ENCODE measurements at regions not wholly inside any gene's neighbourhood (a gene's known extent, or its start where the extent isn't known, plus 50 kb on each side); places are given as distances from the start of the nearest gene placed in this dataset.

- no peak overlapping the region for H3K4me3 ChIP-seq (ENCODE audit: low read length)
- no peak for TF ChIP-seq ZNF274 (IDR thresholded peaks at IDR 0.05; ENCODE audit: low read depth, low read length)
Observed at GRCh38 chr15:93705753-93706455, 525.5 kb upstream of the MCTP2 start.

GRCh38 chr15:93703092-93703739 lies 528.1 kb upstream of the MCTP2 start:
- TF ChIP-seq ZNF274 (IDR thresholded peaks at IDR 0.05; ENCODE audit: low read depth, low read length): no peak
- H3K4me3 ChIP-seq (ENCODE audit: low read length): no peak overlapping the region

GRCh38 chr15:93700051-93700450 lies 531.3 kb upstream of the MCTP2 start:
- TF ChIP-seq ZNF274 (IDR thresholded peaks at IDR 0.05; ENCODE audit: low read depth, low read length): no peak
- no peak overlapping the region for H3K4me3 ChIP-seq (ENCODE audit: low read length)

GRCh38 chr15:93694033-93694432 lies 537.3 kb upstream of the MCTP2 start:
- TF ChIP-seq ZNF274 (IDR thresholded peaks at IDR 0.05; ENCODE audit: low read depth, low read length): no peak
- H3K4me3 ChIP-seq (ENCODE audit: low read length): no peak overlapping the region

GRCh38 chr15:93683651-93684050 lies 547.7 kb upstream of the MCTP2 start:
- no peak for TF ChIP-seq ZNF274 (IDR thresholded peaks at IDR 0.05; ENCODE audit: low read depth, low read length)

GRCh38 chr15:93671387-93671943 lies 559.9 kb upstream of the MCTP2 start:
- no peak overlapping the region for H3K4me3 ChIP-seq (ENCODE audit: low read length)
- TF ChIP-seq ZNF274 (IDR thresholded peaks at IDR 0.05; ENCODE audit: low read depth, low read length): no peak

More at GRCh38 chr15:93683651-93684050, 547.7 kb upstream of the MCTP2 start:
- H3K4me3 ChIP-seq (ENCODE audit: low read length): no peak overlapping the region

GRCh38 chr15:93670931-93671330 lies 560.4 kb upstream of the MCTP2 start:
- no peak for TF ChIP-seq ZNF274 (IDR thresholded peaks at IDR 0.05; ENCODE audit: low read depth, low read length)
- no peak overlapping the region for H3K4me3 ChIP-seq (ENCODE audit: low read length)

GRCh38 chr15:93664213-93664956 lies 567.0 kb upstream of the MCTP2 start:
- H3K4me3 ChIP-seq (ENCODE audit: low read length): no peak overlapping the region
- TF ChIP-seq ZNF274 (IDR thresholded peaks at IDR 0.05; ENCODE audit: low read depth, low read length): no peak

GRCh38 chr15:93662162-93662885 lies 569.0 kb upstream of the MCTP2 start:
- no peak for TF ChIP-seq ZNF274 (IDR thresholded peaks at IDR 0.05; ENCODE audit: low read depth, low read length)
- no peak overlapping the region for H3K4me3 ChIP-seq (ENCODE audit: low read length)

- TF ChIP-seq ZNF274 (IDR thresholded peaks at IDR 0.05; ENCODE audit: low read depth, low read length): no peak
- H3K4me3 ChIP-seq (ENCODE audit: low read length): no peak overlapping the region
Observed at GRCh38 chr15:93658026-93658816, 569.2 kb upstream of the RGMA start.

GRCh38 chr15:93656041-93656440 lies 567.0 kb upstream of the RGMA start:
- H3K4me3 ChIP-seq (ENCODE audit: low read length): no peak overlapping the region
- TF ChIP-seq ZNF274 (IDR thresholded peaks at IDR 0.05; ENCODE audit: low read depth, low read length): no peak

- H3K4me3 ChIP-seq (ENCODE audit: low read length): no peak overlapping the region
- TF ChIP-seq ZNF274 (IDR thresholded peaks at IDR 0.05; ENCODE audit: low read depth, low read length): no peak
Observed at GRCh38 chr15:93649691-93650235, 560.8 kb upstream of the RGMA start.

GRCh38 chr15:93646193-93646592 lies 557.2 kb upstream of the RGMA start:
- H3K4me3 ChIP-seq (ENCODE audit: low read length): no peak overlapping the region
- no peak for TF ChIP-seq ZNF274 (IDR thresholded peaks at IDR 0.05; ENCODE audit: low read depth, low read length)

All from GM08714 (cell line).